Right lobe of liver (tissue), 6 donors: ENCODE measurements at regions not wholly inside any gene's neighbourhood (a gene's known extent, or its start where the extent isn't known, plus 50 kb on each side); places are given as distances from the start of the nearest gene placed in this dataset.
A peak's percentile ranks its signal among the peaks of the same experiment; 100 is the strongest.

Experiments used
- ATAC-seq, 4 donors: fragments of 200-7000 bp; cut with Tn5 transposase; one replicate each; pipeline ENCODE4 v1.9.1; 2020; ENCODE audit warnings: mild to moderate bottlenecking in 4 of 4, moderate library complexity in 4 of 4
- DNase-seq, 3 donors: peaks; one replicate each; pipeline ENCODE4 v3.0.0-alpha.2; 2020
- H3K27ac ChIP-seq, 3 donors: fragments of 200-600 bp; one replicate each; pipeline ENCODE4 v1.8.0; 2022
- H3K27me3 ChIP-seq, 2 donors: fragments of 200-600 bp; one replicate each; pipeline ENCODE4 v1.8.0; 2022
- H3K36me3 ChIP-seq, 4 donors: fragments of 200-600 bp; sonication (generic) in 1 of 4; one replicate each; pipeline versions ENCODE4 v1.5.1 to v1.8.0; 2017 to 2022; ENCODE audit warnings: control low read depth in 1 of 4
- H3K4me1 ChIP-seq, 4 donors: fragments of 200-600 bp; sonication (generic) in 1 of 4; one replicate each; pipeline versions ENCODE4 v1.5.1 to v1.8.0; 2017 to 2022; ENCODE audit warnings: control low read depth in 1 of 4
- H3K4me3 ChIP-seq, 3 donors: fragments of 200-600 bp; one replicate each; pipeline ENCODE4 v1.8.0; 2022
- H3K9me3 ChIP-seq, 4 donors: fragments of 200-600 bp; sonication (generic) in 1 of 4; one replicate each; pipeline versions ENCODE4 v1.5.1 to v1.8.0; 2017 to 2022; ENCODE audit warnings: control low read depth in 1 of 4
- CTCF ChIP-seq, 4 donors: fragments of 200-600 bp in 3 of 4; fragments of 450-650 bp in 1 of 4; IDR thresholded peaks; one replicate each; pipeline versions ENCODE4 v1.5.1 to v1.8.0; 2016 to 2022; ENCODE audit warnings: antibody characterized with exemption in 4 of 4, mild to moderate bottlenecking in 2 of 4
- POLR2A ChIP-seq: fragments of 450-650 bp; IDR thresholded peaks from one replicate; pipeline ENCODE4 v1.6.1; 2017; ENCODE audit warnings: antibody characterized with exemption, mild to moderate bottlenecking
- WGBS: methylation state at CpG from one replicate; pipeline ENCODE4 v1.1.6; 2018; ENCODE audit warnings: low coverage, low lambda C conversion rate; ENCODE audit not compliant: insufficient coverage; ENCODE audit errors: missing lambda C conversion rate; 5-methylcytosine and 5-hydroxymethylcytosine counted together
- intact Hi-C, 2 donors: fragments of 100-400 bp; cut with DNase I; formaldehyde crosslinking; loops; one replicate each; pipeline versions ENCODE4 v1.11.2 to v1.14.1; 2022
- donor health status: DM: no; HTN: yes; CAD: no.
- donor health status: DM: no; HTN: no; CAD: no.
- donor health status: DM: no; HTN: no; CAD: no.
- donor health status: DM: no; HTN: yes; CAD: no.
- donor health status: DM: no; HTN: yes; CAD: no.

GRCh38 chr2:219722276-219722879 lies 94.9 kb downstream of the SLC4A3 start:
- Histone ChIP-seq H3K4me3 (no peak overlapping the region), H3K36me3 (no peaks in the 10 kb centered on the region), H3K9me3 (no peaks in the 10 kb centered on the region), H3K27ac (no peak overlapping the region), H3K27me3 (no peaks in the 10 kb centered on the region), H3K4me1 (no peaks in the 10 kb centered on the region)
- intact Hi-C loops = no loop called here
- ATAC-seq (peak in 1 of 4 donors; percentile 47), DNase-seq (no peak)
- 71% methylated on average over 8 of the region's 10 CpGs for WGBS
- TF ChIP-seq CTCF (IDR thresholded peaks at IDR 0.05) = no peak
- no peak for TF ChIP-seq POLR2A

GRCh38 chr2:219723311-219723710 lies 95.9 kb downstream of the SLC4A3 start:
- 83% methylated on average over 4 of the region's 4 CpGs for WGBS
- Histone ChIP-seq H3K36me3 (no peaks in the 10 kb centered on the region), H3K4me1 (no peaks in the 10 kb centered on the region), H3K9me3 (no peaks in the 10 kb centered on the region), H3K27me3 (no peaks in the 10 kb centered on the region), H3K4me3 (no peak overlapping the region), H3K27ac (no peak overlapping the region)
- DNase-seq = no peak
- intact Hi-C loops = no loop called here
- ATAC-seq = no peak
- no peak for TF ChIP-seq POLR2A
- no peak for TF ChIP-seq CTCF (IDR thresholded peaks at IDR 0.05)

GRCh38 chr2:219724628-219725027 lies 97.2 kb downstream of the SLC4A3 start:
- Histone ChIP-seq H3K27me3 (no peaks in the 10 kb centered on the region), H3K27ac (no peak overlapping the region), H3K4me1 (no peaks in the 10 kb centered on the region), H3K4me3 (no peak overlapping the region), H3K9me3 (no peaks in the 10 kb centered on the region), H3K36me3 (no peaks in the 10 kb centered on the region)
- TF ChIP-seq CTCF (IDR thresholded peaks at IDR 0.05) (no peak), POLR2A (no peak)
- intact Hi-C loops = no loop called here
- DNase-seq (no peak), ATAC-seq (peak in 1 of 4 donors; percentile 22)
- 25% methylated on average over 1 of the region's 1 CpG for WGBS

DNA sequence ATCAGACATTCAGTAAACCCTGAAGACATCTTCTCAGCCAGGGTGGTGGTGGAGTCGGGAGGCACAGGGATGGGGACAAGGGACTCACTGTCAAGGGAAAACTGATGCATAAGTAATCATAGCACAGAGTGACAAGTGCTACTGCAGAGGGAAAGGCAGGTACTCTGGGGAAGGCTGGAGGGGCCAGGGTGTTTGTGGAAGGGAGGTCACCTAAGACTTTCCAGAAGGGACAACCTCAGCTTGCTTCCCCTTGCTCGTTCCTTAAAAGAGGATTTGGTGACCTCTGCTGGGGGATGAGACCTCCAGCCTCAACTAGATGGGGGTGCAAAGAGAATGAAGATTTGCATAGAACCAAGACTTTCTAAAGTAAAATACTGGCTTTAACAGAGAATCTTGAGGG lies 99.5 kb downstream of the SLC4A3 start:
- H3K9me3 ChIP-seq = no peaks in the 10 kb centered on the region
- DNase-seq = no peak
- WGBS = 83% methylated on average over 2 of the region's 2 CpGs
- H3K4me3 ChIP-seq = no peak overlapping the region
- ATAC-seq = no peak
- TF ChIP-seq POLR2A (no peak), CTCF (IDR thresholded peaks at IDR 0.05) (no peak)
- no peak overlapping the region for H3K27ac ChIP-seq
- no peaks in the 10 kb centered on the region for H3K27me3 ChIP-seq
- H3K4me1 ChIP-seq = no peaks in the 10 kb centered on the region
- H3K36me3 ChIP-seq = no peaks in the 10 kb centered on the region
- intact Hi-C loops = no loop called here
